Peyer's patch (tissue), 4 donors: ENCODE measurements at regions not wholly inside any gene's neighbourhood (a gene's known extent, or its start where the extent isn't known, plus 50 kb on each side); places are given as distances from the start of the nearest gene placed in this dataset.

Experiments
- CTCF ChIP-seq, 6 experiments: fragments of 450-650 bp in 4 of 6; fragments of 200-600 bp in 2 of 6; sonication (generic) in 1 of 6; IDR thresholded peaks; one replicate each; pipeline ENCODE4 v1.5.1; 2017 to 2019; ENCODE audit warnings: antibody characterized with exemption in 6 of 6, mild to moderate bottlenecking in 3 of 6, moderate library complexity in 1 of 6
- POLR2A ChIP-seq, 2 donors: fragments of 450-650 bp; IDR thresholded peaks; one replicate each; pipeline ENCODE4 v1.5.1; 2017; ENCODE audit warnings: antibody characterized with exemption in 2 of 2, mild to moderate bottlenecking in 2 of 2, moderate library complexity in 2 of 2

- TF ChIP-seq CTCF (IDR thresholded peaks at IDR 0.05) (no peak), POLR2A (IDR thresholded peaks at IDR 0.05) (no peak)
Measured at GRCh38 chr21:24175106-24175505, 1432.2 kb downstream of the MRPL39 start.
